HG02973 (cell line): ENCODE measurements at regions not wholly inside any gene's neighbourhood (a gene's known extent, or its start where the extent isn't known, plus 50 kb on each side); places are given as distances from the start of the nearest gene placed in this dataset.

Source experiments
- ATAC-seq: cut with Tn5 transposase; IDR thresholded peaks from one replicate; pipeline ENCODE4 v1.9.1; 2021; ENCODE audit warnings: moderate library complexity; ENCODE audit not compliant: unreplicated experiment

- ATAC-seq = no peak
Observed at GRCh38 chr11:90407350-90407749, 184.5 kb upstream of the CHORDC1 start.

DNA sequence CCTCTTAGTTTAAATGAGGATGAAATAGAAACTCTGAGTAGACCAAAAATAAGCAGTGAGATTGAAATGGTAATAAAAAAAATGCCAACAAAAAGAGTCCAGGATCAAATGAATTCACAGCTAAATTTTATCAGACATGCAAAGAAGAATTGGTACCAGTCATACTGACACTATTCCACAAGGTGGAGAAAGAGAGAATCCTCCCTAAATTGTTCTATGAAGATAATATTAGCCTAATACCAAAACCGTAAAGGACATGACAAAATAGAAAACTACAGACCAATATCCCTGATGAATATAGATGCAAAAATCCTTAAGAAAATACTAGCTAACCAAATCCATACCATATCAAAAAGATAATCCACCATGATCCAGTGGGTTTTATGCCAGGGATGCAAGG lies 169.8 kb upstream of the CHORDC1 start:
- no peak for ATAC-seq

DNA sequence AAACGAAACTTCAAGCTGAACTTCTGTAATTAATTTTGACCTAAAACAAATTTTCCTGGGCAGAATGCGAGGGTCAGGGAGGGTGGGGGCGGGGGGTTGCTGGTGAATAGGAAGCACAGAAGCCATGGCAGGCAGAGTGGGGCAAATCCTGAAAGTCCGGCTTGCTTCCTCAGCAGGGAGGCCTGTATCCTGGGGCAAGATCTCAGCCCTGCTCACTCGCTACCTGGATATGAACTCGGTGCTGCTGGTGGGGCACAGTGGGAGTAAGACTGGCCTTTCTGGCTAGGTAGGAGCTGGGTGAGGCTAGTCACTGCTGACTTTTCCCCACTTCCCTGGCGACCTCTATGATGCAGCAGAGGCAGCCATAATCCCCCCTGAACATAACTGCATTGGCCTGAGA lies 168.9 kb upstream of the CHORDC1 start:
- ATAC-seq = no peak

- no peak for ATAC-seq
Observed at GRCh38 chr11:90380206-90380605, 157.4 kb upstream of the CHORDC1 start.

DNA sequence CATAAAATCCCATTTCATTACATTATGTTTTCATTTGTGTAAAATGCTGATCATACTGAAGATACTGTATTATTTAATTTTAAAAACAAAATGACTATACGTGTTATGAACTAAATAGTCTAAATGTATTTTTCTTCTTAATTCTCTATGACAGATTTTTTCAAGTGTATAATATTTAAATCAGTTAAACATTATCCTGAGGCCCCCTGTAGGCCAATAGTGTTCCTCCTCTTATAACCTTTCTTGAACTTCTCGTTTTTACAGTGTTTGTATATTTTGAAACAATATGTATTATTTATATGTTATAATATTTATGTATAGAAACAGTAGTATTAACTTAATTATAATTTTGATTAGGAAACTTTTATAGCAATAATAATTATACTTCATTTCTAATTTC lies 151.1 kb upstream of the CHORDC1 start:
- no peak for ATAC-seq

DNA sequence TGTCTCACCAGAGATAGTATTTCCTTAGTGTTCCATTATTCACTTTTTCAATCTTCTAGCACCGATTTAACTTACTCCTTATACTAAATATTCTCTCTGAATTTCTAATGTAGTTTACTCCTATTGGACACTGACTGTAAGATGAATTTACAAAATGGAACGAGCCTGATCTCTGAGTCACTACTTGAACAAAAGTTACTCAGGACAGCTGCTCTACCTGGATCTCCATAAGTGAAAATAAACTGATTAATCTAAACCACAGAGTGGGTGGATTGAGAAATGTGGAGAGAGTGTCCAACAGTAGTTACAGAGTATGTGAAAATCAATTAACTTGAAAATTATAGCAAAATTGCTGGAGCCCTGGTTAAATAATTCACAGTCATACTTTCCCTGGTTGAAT lies 141.7 kb upstream of the CHORDC1 start:
- no peak for ATAC-seq

DNA sequence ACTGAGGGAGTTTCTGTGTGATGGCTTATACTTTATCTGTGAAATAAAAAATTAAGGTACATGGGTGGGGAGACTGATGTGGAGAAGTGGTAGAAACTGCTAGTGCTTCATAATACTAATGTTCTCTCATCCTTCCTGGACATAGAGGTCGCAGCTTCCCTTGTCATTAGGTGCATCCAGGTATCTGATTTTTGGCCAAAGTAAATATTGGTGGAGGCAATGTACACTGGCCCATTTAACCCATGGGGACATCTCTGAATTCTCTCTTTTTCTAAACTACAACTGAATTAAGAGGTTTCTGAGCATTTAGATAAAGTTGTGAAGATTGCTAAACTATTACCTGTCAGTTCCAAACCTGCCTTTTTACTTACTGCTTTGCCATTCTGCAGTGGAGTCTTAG lies 140.9 kb upstream of the CHORDC1 start:
- ATAC-seq = no peak

DNA sequence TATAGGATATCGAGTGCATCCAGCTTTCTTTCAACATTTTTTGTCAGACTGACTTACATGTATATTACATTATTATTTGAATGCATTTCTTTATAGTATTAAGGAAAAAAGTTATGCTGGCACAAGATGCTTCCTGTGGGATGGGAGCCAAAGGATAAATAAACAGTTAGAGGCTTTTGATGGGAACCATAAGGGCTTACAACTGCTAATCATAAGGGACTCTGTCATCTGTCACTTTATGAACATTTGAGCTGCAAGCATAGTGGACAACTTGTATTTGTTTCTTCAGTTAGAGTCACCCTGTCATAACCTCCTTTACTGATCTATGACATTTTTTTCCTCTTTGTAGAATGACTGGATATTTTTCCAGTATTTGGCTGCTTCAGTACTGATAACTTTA lies 132.4 kb upstream of the CHORDC1 start:
- no peak for ATAC-seq

GRCh38 chr11:90349731-90350130 lies 126.9 kb upstream of the CHORDC1 start:
- ATAC-seq = no peak

- ATAC-seq = no peak
Observed at GRCh38 chr11:90344546-90344945, 121.7 kb upstream of the CHORDC1 start.

DNA sequence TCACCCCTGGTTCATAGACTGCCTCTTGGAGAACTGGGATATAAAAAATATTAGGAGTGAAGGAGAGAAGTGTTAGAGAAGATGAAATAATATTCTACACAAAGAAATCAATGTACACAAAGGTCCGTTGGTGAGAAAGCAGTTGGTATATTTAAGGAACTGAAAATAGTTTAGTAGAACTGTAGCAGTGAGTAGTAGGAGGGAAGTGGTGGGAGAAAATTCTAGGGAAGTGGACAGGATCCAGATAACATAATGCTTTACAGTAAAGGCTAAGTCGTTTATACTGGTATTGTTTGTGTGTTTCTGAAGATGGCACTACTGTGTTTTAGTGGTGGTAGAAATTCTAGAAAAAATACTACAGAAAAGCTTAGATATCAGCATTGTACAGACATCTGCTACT lies 120.8 kb upstream of the CHORDC1 start:
- ATAC-seq = no peak

DNA sequence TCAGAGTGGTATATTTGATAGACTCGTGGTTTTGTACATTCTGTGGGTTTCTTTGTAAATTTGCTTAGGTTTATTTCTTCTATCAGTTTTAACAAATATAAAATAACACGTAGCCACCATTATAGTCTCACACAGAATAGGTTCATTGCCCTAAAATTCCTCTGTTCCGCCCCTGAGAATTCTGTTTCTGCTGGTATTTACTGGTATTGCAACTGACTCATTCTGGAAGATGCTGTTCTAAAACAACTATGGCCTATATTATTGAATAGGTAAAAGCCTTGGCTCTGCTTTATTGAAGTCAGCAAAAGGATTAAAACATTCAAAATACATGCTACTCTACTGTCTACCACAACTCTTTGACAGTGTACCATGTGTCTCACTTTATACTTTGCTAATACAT lies 119.1 kb upstream of the CHORDC1 start:
- no peak for ATAC-seq

- no peak for ATAC-seq
Observed at GRCh38 chr11:90332415-90332814, 109.6 kb upstream of the CHORDC1 start.

GRCh38 chr11:90330632-90331031 lies 107.8 kb upstream of the CHORDC1 start:
- ATAC-seq = no peak

DNA sequence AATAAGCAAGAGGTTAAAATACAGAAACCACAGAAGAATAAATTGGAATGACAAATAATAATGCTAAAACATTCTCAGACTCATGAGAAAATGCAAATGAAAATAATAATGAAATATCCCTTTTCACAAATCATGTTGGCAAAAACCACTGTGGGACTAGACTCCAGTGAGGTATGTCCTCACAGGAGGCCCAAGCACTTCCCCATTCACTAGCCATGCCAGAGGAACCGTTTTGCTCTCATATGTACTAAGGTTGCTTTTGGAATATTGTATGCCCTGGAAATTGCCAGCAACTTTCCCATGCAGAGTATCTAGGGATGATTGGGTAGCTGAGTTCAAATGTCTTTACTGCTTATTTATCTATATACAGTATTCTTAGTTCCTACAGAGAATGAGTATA lies 106.2 kb upstream of the CHORDC1 start:
- ATAC-seq = no peak

GRCh38 chr11:90326647-90327046 lies 103.8 kb upstream of the CHORDC1 start:
- ATAC-seq = no peak

DNA sequence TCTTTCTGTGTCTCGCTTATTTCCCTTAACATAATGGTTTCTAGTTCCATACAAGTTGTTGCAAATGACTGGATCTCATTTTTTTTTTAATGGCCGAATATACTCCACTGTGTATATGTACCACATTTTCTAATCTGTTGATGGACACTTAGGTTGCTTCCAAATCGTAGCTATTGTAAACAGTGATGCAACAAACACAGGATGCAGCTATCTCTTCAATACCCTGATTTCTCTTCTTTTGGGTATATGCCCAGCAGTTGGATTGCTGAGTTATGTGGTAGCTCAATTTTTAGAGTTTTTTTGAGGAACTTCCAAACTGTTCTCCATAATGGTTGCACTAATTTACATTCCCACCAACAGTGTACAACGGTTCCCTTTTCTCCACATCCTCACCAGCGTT lies 100.4 kb upstream of the CHORDC1 start:
- ATAC-seq = no peak

- ATAC-seq = no peak
Observed at GRCh38 chr11:90321018-90321417, 98.2 kb upstream of the CHORDC1 start.

GRCh38 chr11:90318651-90319050 lies 95.8 kb upstream of the CHORDC1 start:
- no peak for ATAC-seq

DNA sequence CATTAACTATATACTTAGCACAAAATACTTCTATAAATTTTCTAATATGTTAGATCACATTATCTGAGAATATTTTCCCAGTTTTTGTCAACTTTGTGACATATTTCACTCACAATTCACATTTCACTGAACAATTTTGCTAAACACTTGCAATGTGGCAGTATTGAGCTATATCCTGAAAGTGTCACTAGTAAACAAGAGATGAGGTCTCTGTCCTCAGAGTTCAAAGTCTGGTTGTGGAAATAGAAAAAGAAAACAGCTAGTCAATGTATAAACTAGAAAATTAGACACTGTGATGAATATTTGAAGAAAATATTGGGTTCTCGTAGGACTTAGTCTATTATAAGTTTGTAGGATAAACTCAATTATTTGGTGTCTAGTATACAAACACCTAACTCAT lies 87.4 kb upstream of the CHORDC1 start:
- no peak for ATAC-seq

DNA sequence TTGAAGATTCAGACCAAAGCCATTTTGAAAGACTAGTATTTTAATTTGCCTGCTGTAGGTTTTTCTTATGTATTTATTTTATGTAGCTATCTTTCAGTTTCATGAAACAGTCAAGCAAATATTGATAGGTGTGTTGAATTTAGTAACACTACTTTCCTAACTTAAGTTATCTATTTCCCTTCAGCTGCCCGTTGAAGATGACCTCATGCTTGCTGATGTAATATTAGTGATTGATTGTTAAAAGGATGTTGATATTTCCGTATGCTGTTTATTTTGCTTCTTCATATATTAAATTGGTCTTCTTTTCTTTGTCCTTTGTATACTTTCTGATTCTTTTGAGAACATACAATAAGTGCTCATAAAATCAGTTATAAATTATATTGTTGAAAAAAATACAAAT lies 86.8 kb upstream of the CHORDC1 start:
- no peak for ATAC-seq

- no peak for ATAC-seq
Observed at GRCh38 chr11:90294526-90294925, 71.7 kb upstream of the CHORDC1 start.

- ATAC-seq = no peak
Observed at GRCh38 chr11:90294091-90294490, 71.2 kb upstream of the CHORDC1 start.

DNA sequence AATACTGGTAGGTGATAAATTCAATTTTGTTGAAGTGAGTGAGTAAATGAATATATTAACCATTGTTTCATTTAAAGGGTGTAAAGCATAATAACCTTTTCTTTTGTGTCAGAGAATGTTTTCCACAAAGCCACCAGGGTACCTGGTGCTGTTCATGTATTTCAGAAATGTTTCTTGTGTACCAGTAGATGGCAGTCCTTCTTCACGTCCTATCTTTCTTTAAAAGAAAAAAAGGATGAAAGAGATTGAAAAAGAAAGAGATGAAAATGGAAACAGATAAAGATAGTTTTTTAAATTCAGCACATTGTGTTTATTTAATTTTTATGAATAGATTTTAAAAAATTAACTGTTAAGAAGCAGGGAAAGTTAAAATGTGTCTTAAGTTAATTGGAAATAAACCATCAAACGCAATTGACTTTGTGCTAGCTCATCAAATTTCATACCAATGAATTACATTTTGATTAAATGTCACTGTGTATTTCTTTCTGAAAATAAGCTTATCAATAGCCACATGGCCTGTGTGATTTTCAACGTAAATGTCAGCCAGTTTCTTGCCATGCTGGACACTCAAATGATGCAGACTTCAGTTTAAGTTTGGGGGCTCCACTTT lies 65.5 kb upstream of the CHORDC1 start:
- no peak for ATAC-seq
